ENCODE measurements at regions not wholly inside any gene's neighbourhood (a gene's known extent, or its start where the extent isn't known, plus 50 kb on each side); places are given as distances from the start of the nearest gene placed in this dataset.
A peak's percentile ranks its signal among the peaks of the same experiment; 100 is the strongest.
"Not testable (repeated sequence)": the region's sequence is repeated elsewhere in the genome, so short reads cannot be mapped to it uniquely, and the experiment has no call there.

DNA sequence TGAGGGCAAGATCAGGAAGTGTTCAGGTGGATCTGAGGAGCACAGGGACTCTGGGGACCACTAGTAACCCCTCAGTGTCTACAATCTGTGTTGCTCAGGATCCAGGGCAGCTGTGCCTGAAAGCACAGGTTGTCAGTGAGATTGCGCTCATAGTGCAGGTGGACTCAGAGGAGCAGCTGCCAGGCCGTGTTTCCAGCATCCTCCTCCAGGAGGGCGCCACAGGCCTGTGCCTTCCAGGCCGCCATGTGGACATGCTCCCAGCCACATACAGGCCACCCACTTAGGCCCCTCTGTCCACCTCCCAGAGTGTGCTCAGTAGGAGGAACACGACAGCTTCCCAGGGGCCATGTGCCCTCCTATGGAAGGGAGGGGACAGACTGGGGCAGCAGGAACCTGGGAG lies 52.9 kb upstream of the GOLGA6L22 start:
- H3K27ac ChIP-seq; H3K36me3 ChIP-seq; H3K4me3 ChIP-seq; H3K4me1 ChIP-seq; H3K9me3 ChIP-seq; intact Hi-C loops (cut with DNase I); H3K27me3 ChIP-seq; DNase-seq: not testable (repeated sequence)
- 38 to 84% methylated on average over 2 to 3 of the region's 5 CpGs for WGBS, 2 donors
- peak in 2 of 8 donors; percentile 9 to 20 for ATAC-seq

Data from heart right ventricle (tissue), 16 donors.